Mesenchymal stem cell (in vitro differentiated cells and primary cell): ENCODE measurements at regions not wholly inside any gene's neighbourhood (a gene's known extent, or its start where the extent isn't known, plus 50 kb on each side); places are given as distances from the start of the nearest gene placed in this dataset.

Experiments used
- DNase-seq: peaks from one replicate; pipeline ENCODE4 v3.0.0-alpha.2; 2013
- H2AFZ ChIP-seq: one replicate; pipeline ENCODE4 v1.6.1; 2013; ENCODE audit warnings: low read depth, mild to moderate bottlenecking, control low read depth, inconsistent platforms, low read length, moderate library complexity
- H2AK5ac ChIP-seq: 2 replicates; pipeline ENCODE4 v1.6.1; 2013; ENCODE audit warnings: low read length, moderate library complexity, mild to moderate bottlenecking, inconsistent platforms; ENCODE audit not compliant: severe bottlenecking
- H2BK120ac ChIP-seq: one replicate; pipeline ENCODE4 v1.6.1; 2013; ENCODE audit warnings: low read depth, mild to moderate bottlenecking, inconsistent platforms, low read length, moderate library complexity
- H2BK12ac ChIP-seq, 2 experiments: one replicate each; pipeline ENCODE4 v1.6.1; 2013; ENCODE audit warnings: inconsistent platforms in 2 of 2, low read length in 2 of 2, mild to moderate bottlenecking in 2 of 2, moderate library complexity in 2 of 2, control low read depth in 1 of 2
- H2BK15ac ChIP-seq: one replicate; pipeline ENCODE4 v1.6.1; 2013; ENCODE audit warnings: mild to moderate bottlenecking, low read depth, inconsistent platforms; ENCODE audit not compliant: poor library complexity, severe bottlenecking
- H2BK5ac ChIP-seq: 2 replicates; pipeline ENCODE4 v1.6.1; 2013; ENCODE audit warnings: low read depth, mild to moderate bottlenecking, low read length, control low read depth, inconsistent platforms; ENCODE audit not compliant: poor library complexity, severe bottlenecking
- H3K14ac ChIP-seq, 2 experiments: one replicate each; pipeline ENCODE4 v1.6.1; 2013; ENCODE audit warnings: inconsistent platforms in 2 of 2, low read length in 2 of 2, control low read depth in 1 of 2, mild to moderate bottlenecking in 1 of 2, moderate library complexity in 1 of 2
- H3K18ac ChIP-seq, 2 experiments: one replicate each; pipeline ENCODE4 v1.6.1; 2013; ENCODE audit warnings: inconsistent platforms in 2 of 2, low read length in 2 of 2, control low read depth in 1 of 2, low read depth in 1 of 2, mild to moderate bottlenecking in 1 of 2
- H3K23ac ChIP-seq, 2 experiments: one replicate each; pipeline ENCODE4 v1.6.1; 2013; ENCODE audit warnings: inconsistent platforms in 2 of 2, low read length in 2 of 2, mild to moderate bottlenecking in 2 of 2, moderate library complexity in 2 of 2, control low read depth in 1 of 2
- H3K27ac ChIP-seq: 2 replicates; pipeline ENCODE4 v1.5.1; 2013; ENCODE audit warnings: mild to moderate bottlenecking, moderate library complexity, low read length, control low read depth, inconsistent platforms; ENCODE audit not compliant: poor library complexity, severe bottlenecking
- H3K27me3 ChIP-seq, 2 experiments: 2 replicates each; pipeline versions ENCODE4 v1.6.1 to v1.7.0; 2013; ENCODE audit warnings: low read length in 2 of 2, mild to moderate bottlenecking in 2 of 2, moderate library complexity in 2 of 2, control low read depth in 1 of 2, inconsistent platforms in 1 of 2; ENCODE audit not compliant: control insufficient read depth in 1 of 2, insufficient read depth in 1 of 2
- H3K36me3 ChIP-seq, 2 experiments: 2 replicates each; pipeline versions ENCODE4 v1.6.1 to v1.7.0; 2013; ENCODE audit warnings: low read length in 2 of 2, control low read depth in 1 of 2, inconsistent platforms in 1 of 2, low read depth in 1 of 2, mild to moderate bottlenecking in 1 of 2; ENCODE audit not compliant: insufficient read depth in 2 of 2, control insufficient read depth in 1 of 2
- H3K4ac ChIP-seq, 2 experiments: one replicate each; pipeline ENCODE4 v1.6.1; 2013; ENCODE audit warnings: inconsistent platforms in 2 of 2, low read length in 2 of 2, mild to moderate bottlenecking in 2 of 2, moderate library complexity in 2 of 2, control low read depth in 1 of 2, low read depth in 1 of 2
- H3K4me1 ChIP-seq: 2 replicates; pipeline ENCODE4 v1.6.1; 2013; ENCODE audit warnings: low read depth, low read length, control low read depth; ENCODE audit not compliant: control insufficient read depth, insufficient read depth
- H3K4me2 ChIP-seq: 2 replicates; pipeline ENCODE4 v1.6.1; 2013; ENCODE audit warnings: low read length, mild to moderate bottlenecking, inconsistent platforms; ENCODE audit not compliant: poor library complexity, severe bottlenecking
- H3K4me3 ChIP-seq, 2 experiments: 2 replicates each; pipeline versions ENCODE4 v1.5.1 to v1.7.0; 2013; ENCODE audit warnings: low read length in 2 of 2, mild to moderate bottlenecking in 2 of 2, control low read depth in 1 of 2, low read depth in 1 of 2; ENCODE audit not compliant: insufficient read depth in 1 of 2
- H3K79me1 ChIP-seq: replicated peaks from 2 replicates; pipeline ENCODE4 v1.6.1; 2013; ENCODE audit warnings: mild to moderate bottlenecking, control low read depth, low read length, inconsistent platforms; ENCODE audit not compliant: poor library complexity, severe bottlenecking
- H3K9ac ChIP-seq: 2 replicates; pipeline ENCODE4 v1.7.0; 2013; ENCODE audit warnings: mild to moderate bottlenecking, low read length, moderate library complexity
- H3K9me3 ChIP-seq: 2 replicates; pipeline ENCODE4 v1.7.0; 2013; ENCODE audit warnings: mild to moderate bottlenecking, low read length; ENCODE audit not compliant: control insufficient read depth
- H4K8ac ChIP-seq: one replicate; pipeline ENCODE4 v1.6.1; 2013; ENCODE audit warnings: inconsistent platforms, mild to moderate bottlenecking, low read length, moderate library complexity
- H4K91ac ChIP-seq: one replicate; pipeline ENCODE4 v1.6.1; 2013; ENCODE audit warnings: mild to moderate bottlenecking, low read length, inconsistent platforms
- WGBS: methylation state at CpG from one replicate; pipeline ENCODE4 v1.1.7; 2013; ENCODE audit warnings: mixed read lengths; 5-methylcytosine and 5-hydroxymethylcytosine counted together

- Histone ChIP-seq H3K79me1 (no peaks in the 10 kb centered on the region), H3K9me3 (no peaks in the 10 kb centered on the region), H2BK15ac (no peak overlapping the region), H4K8ac (no peak overlapping the region), H2BK12ac (no peak overlapping the region), H2AK5ac (peak overlapping the region; percentile 43), H3K9ac (peak overlapping the region; percentile 84), H3K27ac (no peak overlapping the region), H2BK120ac (no peak overlapping the region), H2BK5ac (no peak overlapping the region), H2AFZ (no peak overlapping the region), H3K27me3 (no peaks in the 10 kb centered on the region), H4K91ac (no peak overlapping the region), H3K23ac (no peak overlapping the region), H3K36me3 (no peaks in the 10 kb centered on the region), H3K4me3 (peak overlapping the region in 1 of 2 experiments; percentile 72), H3K18ac (no peak overlapping the region), H3K4me2 (no peak overlapping the region), H3K4me1 (peaks cover 5% of the 10 kb centered on the region), H3K14ac (no peak overlapping the region), H3K4ac (no peak overlapping the region)
- DNase-seq = no peak
- WGBS = 90% methylated on average over 3 of the region's 3 CpGs
Observed at GRCh38 chr11:27233654-27234042, 129.4 kb downstream of the CCDC34 start.

- H3K27ac ChIP-seq = no peak overlapping the region
- no peak overlapping the region for H3K18ac ChIP-seq
- H3K4me2 ChIP-seq = no peak overlapping the region
- DNase-seq = no peak
- H3K14ac ChIP-seq = no peak overlapping the region
- no peak overlapping the region for H2BK120ac ChIP-seq
- no peak overlapping the region for H2BK12ac ChIP-seq
- 82% methylated on average over 4 of the region's 6 CpGs for WGBS
- no peaks in the 10 kb centered on the region for H3K27me3 ChIP-seq
- no peak overlapping the region for H4K8ac ChIP-seq
- no peak overlapping the region for H3K4ac ChIP-seq
- H3K9me3 ChIP-seq = no peaks in the 10 kb centered on the region
- peak overlapping the region; percentile 15 for H3K9ac ChIP-seq
- no peak overlapping the region for H2AFZ ChIP-seq
- no peaks in the 10 kb centered on the region for H3K79me1 ChIP-seq
- no peak overlapping the region for H2AK5ac ChIP-seq
- H3K36me3 ChIP-seq = no peaks in the 10 kb centered on the region
- H4K91ac ChIP-seq = no peak overlapping the region
- H3K4me3 ChIP-seq = peak overlapping the region in 1 of 2 experiments; percentile 64
- no peak overlapping the region for H2BK5ac ChIP-seq
- no peak overlapping the region for H2BK15ac ChIP-seq
- no peak overlapping the region for H3K23ac ChIP-seq
- H3K4me1 ChIP-seq = peaks cover 5% of the 10 kb centered on the region
Observed at GRCh38 chr11:27231530-27231929, 131.5 kb downstream of the CCDC34 start.

GRCh38 chr11:27230192-27230572 is 132.8 kb downstream of the CCDC34 start:
- H4K8ac ChIP-seq = no peak overlapping the region
- H3K27me3 ChIP-seq = no peaks in the 10 kb centered on the region
- H2AFZ ChIP-seq = no peak overlapping the region
- no peaks in the 10 kb centered on the region for H3K9me3 ChIP-seq
- H3K14ac ChIP-seq = no peak overlapping the region
- no peak overlapping the region for H2BK5ac ChIP-seq
- 82% methylated on average over 1 of the region's 1 CpG for WGBS
- no peak overlapping the region for H2BK15ac ChIP-seq
- no peak overlapping the region for H2BK12ac ChIP-seq
- H3K4me3 ChIP-seq = no peak overlapping the region
- H3K79me1 ChIP-seq = no peaks in the 10 kb centered on the region
- no peak overlapping the region for H2BK120ac ChIP-seq
- H4K91ac ChIP-seq = no peak overlapping the region
- H3K27ac ChIP-seq = no peak overlapping the region
- peaks cover 0 to 3% of the 10 kb centered on the region in 2 experiments for H3K36me3 ChIP-seq
- H2AK5ac ChIP-seq = no peak overlapping the region
- H3K23ac ChIP-seq = peak overlapping the region in 1 of 2 experiments; percentile 64
- H3K4ac ChIP-seq = no peak overlapping the region
- no peak overlapping the region for H3K4me2 ChIP-seq
- DNase-seq = no peak
- peaks cover 5% of the 10 kb centered on the region for H3K4me1 ChIP-seq
- H3K18ac ChIP-seq = no peak overlapping the region
- H3K9ac ChIP-seq = no peak overlapping the region

GRCh38 chr11:27229511-27230191 is 133.4 kb downstream of the CCDC34 start:
- Histone ChIP-seq H4K8ac (no peak overlapping the region), H2BK12ac (no peak overlapping the region), H3K36me3 (peaks cover 0 to 3% of the 10 kb centered on the region in 2 experiments), H2BK5ac (no peak overlapping the region), H3K4me1 (peaks cover 5% of the 10 kb centered on the region), H3K14ac (no peak overlapping the region), H3K4me3 (no peak overlapping the region), H4K91ac (no peak overlapping the region), H2AK5ac (no peak overlapping the region), H3K4me2 (no peak overlapping the region), H3K27ac (no peak overlapping the region), H3K23ac (peak overlapping the region in 1 of 2 experiments; percentile 64), H2BK120ac (no peak overlapping the region), H3K9me3 (no peaks in the 10 kb centered on the region), H3K9ac (no peak overlapping the region), H3K4ac (no peak overlapping the region), H3K18ac (no peak overlapping the region), H3K79me1 (no peaks in the 10 kb centered on the region), H2BK15ac (no peak overlapping the region), H3K27me3 (no peaks in the 10 kb centered on the region), H2AFZ (no peak overlapping the region)
- WGBS = 68% methylated on average over 1 of the region's 2 CpGs
- no peak for DNase-seq
